NCI-H82 (cell line): ENCODE measurements at regions not wholly inside any gene's neighbourhood (a gene's known extent, or its start where the extent isn't known, plus 50 kb on each side); places are given as distances from the start of the nearest gene placed in this dataset.

ENCODE experiments used
- DNase-seq: peaks from one replicate; lab custom pipeline; 2025; lab: John Stamatoyannopoulos, UW

- DNase-seq, result no peak
Observed at GRCh38 chr2:76455910-76456309, 745.2 kb upstream of the GCFC2 start.

DNA sequence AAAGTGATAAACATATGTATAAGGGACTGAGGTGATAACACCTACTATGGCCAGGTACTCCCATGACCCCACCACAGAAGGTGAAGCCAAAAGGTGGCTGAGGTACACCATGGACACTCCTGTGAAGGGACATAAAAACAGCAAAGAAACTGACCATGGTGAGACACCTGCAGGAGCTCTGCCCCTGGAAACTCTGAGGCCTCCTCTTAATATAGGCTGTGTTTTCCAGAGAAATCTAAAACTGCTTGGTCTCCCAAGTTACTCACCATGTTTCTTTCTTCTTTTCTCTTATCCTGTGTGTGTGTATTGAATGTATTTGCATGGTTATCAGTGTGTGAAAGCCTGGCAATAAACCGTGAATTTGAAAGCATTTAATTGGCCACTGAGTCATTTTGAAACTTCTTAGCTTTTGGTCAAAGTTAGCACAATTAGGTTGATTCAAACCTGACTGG is 739.3 kb upstream of the GCFC2 start:
- no peak for DNase-seq

DNA sequence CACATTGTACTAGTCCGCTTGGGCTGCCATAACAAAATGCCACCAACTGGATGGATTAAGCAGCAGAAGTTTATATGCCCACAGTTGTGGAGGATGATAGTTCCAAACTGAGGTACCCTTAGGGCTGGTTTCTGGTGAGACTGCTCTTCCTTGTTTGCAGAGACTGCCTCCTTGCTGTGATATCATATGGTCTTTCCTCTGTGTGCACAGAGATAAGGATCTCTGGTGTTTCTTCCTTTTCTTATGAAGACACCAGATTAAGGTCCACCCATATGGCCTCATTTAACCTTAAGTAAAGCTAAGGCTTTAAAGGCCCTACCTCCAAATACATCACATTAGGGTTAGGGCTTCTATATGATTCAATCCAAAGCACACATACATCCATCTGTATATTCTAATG is 738.2 kb upstream of the GCFC2 start:
- peak; percentile 25 for DNase-seq

DNA sequence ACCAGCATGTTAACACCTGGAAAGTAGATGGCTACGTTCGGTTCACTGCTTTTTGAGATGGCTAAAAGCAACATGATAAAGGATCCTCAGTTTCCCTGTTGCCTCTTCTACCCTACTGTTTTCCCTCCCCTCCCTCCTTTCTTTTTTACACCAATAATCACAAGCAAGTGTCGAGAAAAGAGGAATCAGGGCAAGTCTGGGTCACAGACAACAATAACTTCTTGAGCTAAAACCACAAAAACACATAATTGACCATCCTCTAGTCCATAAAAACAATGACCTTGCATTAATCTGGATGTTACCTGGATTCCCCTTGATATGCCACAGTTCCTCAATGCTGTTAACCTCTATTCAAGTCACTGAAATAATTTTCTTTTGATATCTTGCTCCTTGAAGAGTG is 736.6 kb upstream of the GCFC2 start:
- DNase-seq, result no peak

- DNase-seq, result no peak
Observed at GRCh38 chr2:76446872-76447271, 736.2 kb upstream of the GCFC2 start.

DNA sequence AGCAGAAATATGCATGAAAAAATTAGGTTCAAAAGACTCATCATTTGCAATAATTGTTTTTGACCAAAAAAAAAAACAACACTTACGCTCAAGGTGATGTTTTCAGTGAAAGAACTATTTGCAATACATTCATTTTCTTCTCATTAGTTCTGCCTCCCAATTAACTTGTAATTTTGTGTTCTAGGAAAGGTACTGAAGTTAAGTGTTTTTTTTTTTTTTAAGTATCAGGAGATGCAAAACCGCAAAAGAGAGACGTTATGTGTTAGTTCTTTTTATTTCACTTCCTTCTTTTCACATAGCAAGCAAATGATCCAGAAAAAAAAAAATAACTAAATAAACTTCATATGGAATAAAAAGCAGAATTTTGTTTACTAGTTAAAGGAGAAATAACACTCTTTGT is 735.2 kb upstream of the GCFC2 start:
- DNase-seq, result no peak

- DNase-seq, result no peak
Observed at GRCh38 chr2:76444732-76445131, 734.0 kb upstream of the GCFC2 start.

- no peak for DNase-seq
Observed at GRCh38 chr2:76437564-76437963, 726.8 kb upstream of the GCFC2 start.

GRCh38 chr2:76429374-76429773 is 718.7 kb upstream of the GCFC2 start:
- DNase-seq, result no peak

DNA sequence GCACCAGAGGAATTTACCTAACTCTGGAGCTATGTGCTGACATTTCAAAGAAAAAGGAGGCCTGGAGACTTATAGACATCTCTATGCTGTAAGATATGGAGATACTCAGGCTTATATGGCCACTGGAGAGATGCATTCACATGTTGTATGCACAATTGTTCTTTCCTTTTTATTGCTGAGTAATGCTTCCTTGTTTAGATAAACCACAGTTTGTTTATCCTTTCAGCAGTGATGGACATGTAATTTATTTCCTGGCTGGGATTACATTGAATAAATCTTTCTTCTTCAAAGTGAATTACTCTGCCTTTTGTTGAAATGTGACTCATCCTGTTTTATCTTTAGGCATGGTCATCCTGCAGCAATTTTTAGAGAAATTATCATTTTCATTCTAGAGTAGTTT is 716.7 kb upstream of the GCFC2 start:
- no peak for DNase-seq

- no peak for DNase-seq
Observed at GRCh38 chr2:76415821-76416220, 705.1 kb upstream of the GCFC2 start.

GRCh38 chr2:76413436-76413835 is 702.7 kb upstream of the GCFC2 start:
- peak; percentile 72 for DNase-seq

- DNase-seq, result peak; percentile 23
Observed at GRCh38 chr2:76406134-76406855, 695.6 kb upstream of the GCFC2 start.

DNA sequence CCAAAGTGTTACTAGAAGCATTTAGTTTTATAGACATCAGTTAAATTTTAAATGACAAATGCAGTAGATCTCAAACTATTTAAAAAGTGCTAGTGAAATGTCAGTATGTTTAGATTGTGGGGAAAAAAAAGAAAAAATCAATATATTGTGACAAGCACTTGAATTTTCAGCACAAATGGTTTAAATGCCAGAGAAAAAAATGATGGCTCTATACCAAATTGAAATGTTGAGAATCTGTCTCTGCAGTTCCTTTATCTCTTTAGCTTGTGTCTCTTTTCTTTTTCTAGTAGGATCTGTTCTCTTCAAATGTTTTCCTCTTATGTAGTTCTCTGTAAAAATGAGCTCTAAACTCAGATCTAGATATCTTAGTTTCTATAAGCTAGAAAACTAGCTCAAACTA is 682.6 kb upstream of the GCFC2 start:
- DNase-seq, result no peak

DNA sequence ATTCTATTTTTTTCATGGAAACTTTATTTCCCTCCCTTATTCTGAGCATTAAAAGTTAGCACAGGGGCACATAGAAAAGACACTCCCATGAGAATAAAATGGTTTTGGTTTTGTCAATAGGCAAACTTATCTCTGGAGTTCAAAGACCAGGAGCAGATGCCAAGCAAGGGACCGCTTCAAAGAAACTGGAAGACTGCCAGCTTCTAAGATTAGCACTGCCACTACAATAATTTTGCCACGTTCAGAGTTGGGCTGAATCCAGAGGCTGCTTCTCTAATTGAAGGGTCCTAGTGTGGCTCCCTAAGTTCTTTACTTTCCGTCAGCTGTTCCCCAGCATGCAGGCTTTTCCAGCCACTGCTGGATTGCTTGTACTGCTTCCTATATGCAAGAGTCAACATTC is 681.0 kb upstream of the GCFC2 start:
- peak; percentile 91 for DNase-seq

DNA sequence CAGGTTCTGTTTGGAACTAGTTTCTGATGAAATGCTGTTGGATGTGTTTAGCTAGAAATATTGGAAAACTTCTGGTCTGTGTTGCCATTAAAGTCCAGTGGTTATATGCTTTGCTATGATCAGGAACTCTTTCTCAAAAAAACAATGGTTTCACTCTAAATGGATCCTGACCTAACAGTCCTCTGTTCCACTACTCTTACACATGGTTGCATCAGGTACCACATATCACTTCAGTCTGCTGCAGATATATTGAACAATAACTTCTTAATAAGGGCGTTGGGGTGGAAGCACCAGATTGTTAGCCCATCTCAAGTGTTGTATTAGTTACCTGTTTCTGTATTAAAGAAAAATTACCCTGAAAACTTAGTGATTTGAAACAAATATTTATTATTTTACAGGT is 676.6 kb upstream of the GCFC2 start:
- no peak for DNase-seq

DNA sequence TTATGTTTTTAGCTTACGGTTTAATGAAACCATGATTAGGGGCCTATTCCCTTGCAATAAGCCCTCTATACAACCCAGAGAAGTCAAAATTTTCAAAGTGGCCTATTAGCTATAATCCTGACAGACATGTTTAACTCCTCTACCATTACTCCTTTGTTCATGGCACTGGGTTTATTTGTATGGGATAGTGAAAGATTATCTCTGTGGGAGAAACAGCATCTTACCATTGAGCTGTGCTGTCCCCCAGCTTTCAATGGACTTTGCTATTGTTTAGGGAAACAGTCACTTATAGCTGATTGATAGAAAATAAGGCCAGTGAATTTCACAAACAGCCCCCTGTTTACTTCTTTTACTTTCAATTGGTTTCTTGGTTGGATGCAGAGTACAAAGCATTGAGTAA is 675.2 kb upstream of the GCFC2 start:
- DNase-seq, result no peak

GRCh38 chr2:76381624-76382023 is 670.9 kb upstream of the GCFC2 start:
- DNase-seq, result peak; percentile 8

- DNase-seq, result no peak
Observed at GRCh38 chr2:76378140-76378539, 667.4 kb upstream of the GCFC2 start.

DNA sequence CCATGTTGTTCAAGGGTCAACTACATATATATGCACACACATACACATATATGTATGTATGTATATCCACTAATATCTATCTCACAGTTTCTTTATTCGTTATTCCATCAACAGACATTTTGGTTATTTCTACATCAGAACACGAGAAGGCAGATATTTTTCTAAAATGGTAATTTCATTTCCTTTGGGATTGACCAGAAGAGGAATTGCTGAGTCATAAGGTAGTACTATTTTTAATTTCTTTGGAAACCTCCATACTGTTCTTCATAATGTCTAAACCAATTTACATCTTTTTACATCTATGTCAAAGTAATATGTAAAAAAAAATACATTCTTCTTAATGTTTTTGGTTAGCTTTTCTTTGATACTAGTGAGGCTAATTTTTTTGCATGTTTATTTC is 630.7 kb upstream of the GCFC2 start:
- no peak for DNase-seq

DNA sequence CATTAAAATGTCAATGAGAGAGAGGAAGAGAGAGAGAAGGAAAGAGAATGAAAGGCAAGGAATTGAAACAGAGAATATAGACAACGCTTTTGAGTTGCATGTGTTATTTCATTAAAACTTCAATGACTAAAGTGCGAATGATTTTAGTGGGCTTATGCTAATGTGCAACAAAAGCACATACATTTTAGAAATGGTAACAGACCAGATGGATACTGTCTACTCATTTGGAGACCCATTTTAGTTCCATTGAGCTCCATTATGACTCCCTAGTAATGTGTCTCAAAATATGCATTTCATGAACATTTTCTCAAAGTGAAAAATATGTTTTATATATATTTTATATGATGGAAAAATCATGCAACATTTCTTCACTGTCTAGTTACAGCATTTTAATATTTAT is 622.2 kb upstream of the GCFC2 start:
- no peak for DNase-seq

DNA sequence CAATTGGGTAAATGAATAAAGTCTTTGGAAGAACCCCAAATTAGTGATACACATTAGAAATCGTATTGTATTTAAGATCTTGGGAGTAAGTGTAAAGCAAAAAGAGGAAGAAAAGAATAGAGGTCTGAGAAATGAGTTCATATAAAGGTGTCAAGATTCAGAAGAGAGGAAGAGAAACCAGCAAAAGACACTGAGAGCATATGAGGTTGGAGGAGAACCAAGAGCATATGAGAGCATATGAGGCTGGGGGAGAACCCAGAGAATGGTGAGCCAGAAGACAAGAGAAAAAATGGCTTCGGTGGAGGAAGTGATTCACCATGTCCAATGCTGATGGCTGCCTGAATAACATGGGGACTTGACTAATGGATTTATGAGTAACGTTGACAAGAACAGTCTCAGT is 620.1 kb upstream of the GCFC2 start:
- no peak for DNase-seq

DNA sequence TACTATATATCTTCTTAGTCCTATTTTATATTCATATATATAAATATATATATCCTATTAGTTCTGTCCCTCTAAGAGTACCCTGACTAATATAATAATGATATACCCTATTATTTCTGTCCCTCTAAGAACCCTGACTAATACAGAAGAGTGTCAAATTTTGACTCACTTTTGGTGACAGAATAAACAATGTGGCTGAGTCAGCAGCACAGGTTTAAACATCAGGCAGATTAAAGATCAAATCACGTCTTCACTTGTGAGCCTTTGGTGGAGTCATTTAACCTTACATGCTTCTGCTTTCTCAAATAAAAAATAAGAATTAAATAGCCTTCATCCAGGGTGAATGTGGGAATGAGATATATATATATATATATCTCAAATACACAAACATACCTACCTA is 615.9 kb upstream of the GCFC2 start:
- DNase-seq, result no peak

- DNase-seq, result no peak
Observed at GRCh38 chr2:76323381-76323780, 612.7 kb upstream of the GCFC2 start.

DNA sequence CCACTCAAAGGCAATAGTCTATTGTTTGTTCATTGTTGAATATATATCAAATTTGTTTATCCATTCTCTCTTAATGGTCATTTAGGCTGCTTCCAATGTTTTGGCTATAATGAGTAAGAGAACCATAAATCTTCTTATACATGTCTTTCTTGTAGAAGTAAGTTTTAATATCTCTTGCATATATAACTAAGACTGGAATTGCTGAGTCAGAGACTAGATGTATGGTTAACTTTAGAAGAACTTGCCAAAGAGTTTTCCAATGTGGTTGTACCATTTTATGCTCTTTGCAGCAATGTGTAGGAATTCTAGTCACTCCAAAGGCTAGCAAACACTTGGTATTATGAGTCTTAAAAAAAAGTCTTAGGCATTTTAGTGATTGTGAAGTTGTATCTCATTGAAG is 610.0 kb upstream of the GCFC2 start:
- DNase-seq, result no peak
